K562 (cell line): ENCODE measurements at regions not wholly inside any gene's neighbourhood (a gene's known extent, or its start where the extent isn't known, plus 50 kb on each side); places are given as distances from the start of the nearest gene placed in this dataset.

Experiments used
- ATAC-seq: fragments of 200-7000 bp; cut with Tn5 transposase; 3 replicates; pipeline ENCODE4 v1.9.1; 2020; ENCODE audit warnings: moderate library complexity
- BruUV-seq: library from RNA; stranded (reverse); fragments of 400-500 nt; replicated peaks from 2 replicates; lab custom pipeline; 2021; lab: Mats Ljungman, UMichigan
- CTCF ChIA-PET: fragments of 300-600 bp; formaldehyde crosslinking; extraction: SDS; loops from one replicate; lab custom pipeline; 2021; ENCODE audit warnings: low intra/inter-chr PET ratio; lab: Yijun Ruan, JAX
- POLR2A ChIA-PET: fragments of 300-600, 350-650 bp; sonication (Branson Sonifier 250); formaldehyde crosslinking; extraction: SDS; loops from one replicate; lab custom pipeline; 2021; ENCODE audit warnings: antibody characterized with exemption, inconsistent platforms; lab: Yijun Ruan, JAX
- DNase-seq, 4 experiments: peaks; one replicate each; pipeline versions ENCODE4 v3.0.0 to v3.0.0-alpha.2; 2011 to 2018; ENCODE audit warnings: low spot score in 3 of 4, mixed read lengths in 3 of 4; ENCODE audit errors: extremely low read depth in 1 of 4
- FAIRE-seq: peaks from 2 replicates; lab custom pipeline; 2011; peaks lifted over from hg19 to GRCh38; lab: Jason Lieb, UNC
- H2AFZ ChIP-seq: 2 replicates; pipeline ENCODE4 v1.6.0; 2011; ENCODE audit warnings: low read depth, low read length, control low read depth, inconsistent platforms
- H3K27ac ChIP-seq: fragments of 200-600 bp; 3 replicates; pipeline ENCODE4 v1.8.0; 2011; ENCODE audit warnings: low read depth, mild to moderate bottlenecking, control low read depth, inconsistent platforms, low read length, moderate library complexity, mixed read lengths; ENCODE audit errors: extremely low read depth
- H3K27me3 ChIP-seq, 2 experiments: fragments of 300-600 bp in 1 of 2; 2 replicates in 1 of 2; 3 replicates in 1 of 2; pipeline versions ENCODE4 v1.6.0 to v1.8.0; 2011; ENCODE audit warnings: inconsistent platforms in 2 of 2, low read length in 2 of 2, mild to moderate bottlenecking in 1 of 2, mixed read lengths in 1 of 2, moderate library complexity in 1 of 2; ENCODE audit not compliant: control insufficient read depth in 2 of 2, insufficient read depth in 2 of 2
- H3K36me3 ChIP-seq: fragments of 300-600 bp; 3 replicates; pipeline ENCODE4 v1.8.0; 2011; ENCODE audit warnings: mild to moderate bottlenecking, low read length, inconsistent platforms; ENCODE audit not compliant: control insufficient read depth, insufficient read depth
- H3K4me1 ChIP-seq, 2 experiments: fragments of 200-600 bp in 1 of 2; replicated peaks in 1 of 2; 2 replicates in 1 of 2; 3 replicates in 1 of 2; pipeline versions ENCODE4 v1.5.1 to v1.8.0; 2011; ENCODE audit warnings: inconsistent platforms in 2 of 2, low read length in 2 of 2, mild to moderate bottlenecking in 1 of 2, mixed read lengths in 1 of 2, moderate library complexity in 1 of 2; ENCODE audit not compliant: control insufficient read depth in 2 of 2, insufficient read depth in 2 of 2
- H3K4me2 ChIP-seq: 2 replicates; pipeline ENCODE4 v1.6.1; 2011; ENCODE audit warnings: low read length, control low read depth, inconsistent platforms, mixed read lengths; ENCODE audit not compliant: insufficient read depth
- H3K4me3 ChIP-seq: fragments of 200-600 bp; sonication (generic), shearing (Covaris generic); 2 replicates; pipeline ENCODE4 v1.5.1; 2016; ENCODE audit warnings: control low read depth, inconsistent platforms
- H3K79me2 ChIP-seq: fragments of 200-600 bp; 3 replicates; pipeline ENCODE4 v1.8.0; 2011; ENCODE audit warnings: low read length, inconsistent platforms; ENCODE audit not compliant: control insufficient read depth, insufficient read depth
- H3K9ac ChIP-seq, 2 experiments: 2 replicates each; pipeline versions ENCODE4 v1.6.0 to v1.6.1; 2011; ENCODE audit warnings: low read depth in 2 of 2, low read length in 2 of 2, control low read depth in 1 of 2, inconsistent platforms in 1 of 2, mild to moderate bottlenecking in 1 of 2, mixed read lengths in 1 of 2; ENCODE audit not compliant: insufficient read depth in 1 of 2
- H3K9me1 ChIP-seq: one replicate; pipeline ENCODE4 v1.6.0; 2011; ENCODE audit warnings: inconsistent platforms, mild to moderate bottlenecking, low read length, moderate library complexity; ENCODE audit not compliant: control insufficient read depth, insufficient read depth
- H3K9me3 ChIP-seq: replicated peaks from 2 replicates; pipeline ENCODE4 v1.5.1; 2011; ENCODE audit warnings: low read depth, low read length, inconsistent platforms; ENCODE audit not compliant: control insufficient read depth, insufficient read depth
- H4K20me1 ChIP-seq: replicated peaks from 2 replicates; pipeline ENCODE4 v1.6.1; 2011; ENCODE audit warnings: low read length, inconsistent platforms, mixed read lengths; ENCODE audit not compliant: control insufficient read depth, insufficient read depth
- BRF1 ChIP-seq: IDR thresholded peaks from 3 replicates; pipeline ENCODE4 v1.6.1; 2011; ENCODE audit warnings: borderline replicate concordance, mild to moderate bottlenecking; ENCODE audit not compliant: insufficient read length; ENCODE audit errors: extremely low read depth
- CXXC5 ChIP-seq: fragments of 250-450 bp; sonication (Bioruptor Pico); IDR thresholded peaks from 2 replicates; pipeline ENCODE4 v1.8.0; 2022; ENCODE audit warnings: inconsistent platforms, mild to moderate bottlenecking, moderate library complexity
- FOXK1 ChIP-seq: sonication (generic); formaldehyde crosslinking; IDR thresholded peaks from 2 replicates; pipeline ENCODE4 v1.8.0; 2022; ENCODE audit warnings: missing genetic modification reagents, mild to moderate bottlenecking, borderline replicate concordance
- HNRNPLL ChIP-seq: fragments of 200-400 bp; formaldehyde crosslinking; IDR thresholded peaks from 2 replicates; pipeline ENCODE4 v1.6.1; 2017; ENCODE audit warnings: low read length, low read depth, mild to moderate bottlenecking; ENCODE audit not compliant: poor library complexity, severe bottlenecking
- MECOM ChIP-seq: fragments of 250-450 bp; sonication (Bioruptor Pico); IDR thresholded peaks from 2 replicates; pipeline ENCODE4 v1.8.0; 2022; ENCODE audit warnings: inconsistent platforms
- SRF ChIP-seq, 2 experiments: fragments of 250-450, 450-650 bp in 1 of 2; sonication (Bioruptor Pico) in 1 of 2; sonication (generic) in 1 of 2; formaldehyde crosslinking; IDR thresholded peaks; 2 replicates each; pipeline versions ENCODE4 v1.5.0 to v1.5.1; 2020 to 2022; ENCODE audit warnings: mild to moderate bottlenecking in 1 of 2, missing genetic modification reagents in 1 of 2
- TCF7L2 ChIP-seq: fragments of 150-350 bp; IDR thresholded peaks from 2 replicates; pipeline ENCODE4 v1.6.1; 2016; ENCODE audit warnings: low read depth, mild to moderate bottlenecking, low read length, moderate library complexity
- TEAD4 ChIP-seq, 2 experiments: sonication (generic) in 1 of 2; formaldehyde crosslinking in 1 of 2; IDR thresholded peaks; 2 replicates each; pipeline versions ENCODE4 v1.6.1 to v1.8.0; 2012 to 2022; ENCODE audit warnings: borderline replicate concordance in 1 of 2, inconsistent platforms in 1 of 2, low read length in 1 of 2, mild to moderate bottlenecking in 1 of 2, missing genetic modification reagents in 1 of 2
- ZHX1 ChIP-seq: fragments of 150-350 bp; conservative IDR thresholded peaks from 2 replicates; pipeline ENCODE4 v1.6.1; 2014; ENCODE audit warnings: low read length
- ZNF707 ChIP-seq: fragments of 250-450 bp; sonication (Bioruptor Pico); conservative IDR thresholded peaks from 2 replicates; pipeline ENCODE4 v1.8.0; 2022; ENCODE audit warnings: inconsistent platforms, mild to moderate bottlenecking, moderate library complexity
- ZNF830 ChIP-seq: fragments of 250-450 bp; sonication (Bioruptor Pico); IDR thresholded peaks from 2 replicates; pipeline ENCODE4 v1.5.0; 2021; ENCODE audit warnings: mild to moderate bottlenecking
- WGBS: fragments of 100-300 bp; shearing (Covaris generic); methylation state at CpG from one replicate; pipeline ENCODE4 v1.1.6; 2016; ENCODE audit warnings: low coverage, mixed read lengths; ENCODE audit not compliant: insufficient coverage; ENCODE audit errors: missing lambda C conversion rate; 5-methylcytosine and 5-hydroxymethylcytosine counted together
- in situ Hi-C: fragments of 300-500 bp; cut with MboI; formaldehyde crosslinking; loops from 4 replicates; pipeline ENCODE4 v1.15.0; 2018; ENCODE audit warnings: inconsistent platforms, mixed read lengths
- intact Hi-C: fragments of 100-400 bp; cut with micrococcal nuclease; formaldehyde crosslinking; loops from 2 replicates; pipeline ENCODE4 v1.14.2; 2022

GRCh38 chr1:222043444-222044292, 301.8 kb upstream of the DUSP10 start (continued):
- TF ChIP-seq HNRNPLL (no peak), FOXK1 (CRISPR knock-in tag) (no peak), ZHX1 (no peak), CXXC5 (CRISPR knock-in tag) (no peak), TEAD4 (IDR thresholded peaks at IDR 0.05; ENCODE audit: low read length) (no peak), TEAD4 (CRISPR knock-in tag; IDR thresholded peaks at IDR 0.05; ENCODE audit: borderline replicate concordance) (no peak), TCF7L2 (no peak)
- TF ChIP-seq, all 486 proteins: peak for 0

GRCh38 chr1:222042120-222042519, 300.2 kb upstream of the DUSP10 start:
- Histone ChIP-seq H3K27me3 (peaks cover 2 to 8% of the 10 kb centered on the region in 2 experiments; a peak in 2 of 5 replicates), H3K9ac (no peak overlapping the region), H3K79me2 (no peaks in the 10 kb centered on the region), H3K9me3 (no peaks in the 10 kb centered on the region), H3K9me1 (no peaks in the 10 kb centered on the region), H3K4me2 (no peak overlapping the region), H3K4me3 (no peak overlapping the region), H3K4me1 (no peaks in the 10 kb centered on the region), H3K27ac (no peak overlapping the region), H4K20me1 (no peaks in the 10 kb centered on the region), H2AFZ (no peak overlapping the region), H3K36me3 (no peaks in the 10 kb centered on the region)
- POLR2A ChIA-PET, result no interaction called here
- intact Hi-C loops, result no loop called here
- WGBS, result 3% methylated on average over 6 of the region's 6 CpGs
- in situ Hi-C loops, result no loop called here
- CTCF ChIA-PET, result no interaction called here
- no TSS peak for BruUV-seq
- FAIRE-seq (no peak), DNase-seq (no peak), ATAC-seq (no peak)
- TF ChIP-seq BRF1, result no peak
- no peak for TF ChIP-seq ZNF830 (CRISPR knock-in tag)
- TF ChIP-seq MECOM (CRISPR knock-in tag), result no peak
- no peak for TF ChIP-seq ZNF707 (CRISPR knock-in tag)
- no peak for TF ChIP-seq SRF (CRISPR knock-in tag; IDR thresholded peaks at IDR 0.05)
